ENCODE measurements at regions not wholly inside any gene's neighbourhood (a gene's known extent, or its start where the extent isn't known, plus 50 kb on each side); places are given as distances from the start of the nearest gene placed in this dataset.

DNA sequence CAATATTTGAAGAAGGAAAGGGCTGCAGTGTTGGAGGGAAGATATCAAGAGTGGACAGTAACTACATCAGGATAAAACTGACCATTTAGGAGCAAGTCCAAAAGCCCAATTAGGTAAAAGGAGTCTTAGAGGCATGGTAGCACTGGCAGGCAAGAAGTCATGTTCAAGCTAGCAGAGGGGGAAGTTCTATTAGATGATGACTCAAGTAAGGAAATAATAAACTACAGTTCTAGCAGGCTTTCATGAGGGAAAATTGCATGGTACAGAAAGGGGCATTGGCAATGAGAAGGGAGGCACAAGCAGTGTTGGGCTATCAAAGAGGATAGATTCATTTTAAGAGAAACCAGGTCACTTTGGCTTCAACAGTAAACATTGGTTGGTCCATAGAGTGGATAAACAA, 156.1 kb upstream of the PTPRK start:
- H3K9me3 ChIP-seq: no peaks in the 10 kb centered on the region
- intact Hi-C loops (cut with DNase I; ENCODE audit: low total_unique reads): no loop called here
- TF ChIP-seq, protein P1, sequence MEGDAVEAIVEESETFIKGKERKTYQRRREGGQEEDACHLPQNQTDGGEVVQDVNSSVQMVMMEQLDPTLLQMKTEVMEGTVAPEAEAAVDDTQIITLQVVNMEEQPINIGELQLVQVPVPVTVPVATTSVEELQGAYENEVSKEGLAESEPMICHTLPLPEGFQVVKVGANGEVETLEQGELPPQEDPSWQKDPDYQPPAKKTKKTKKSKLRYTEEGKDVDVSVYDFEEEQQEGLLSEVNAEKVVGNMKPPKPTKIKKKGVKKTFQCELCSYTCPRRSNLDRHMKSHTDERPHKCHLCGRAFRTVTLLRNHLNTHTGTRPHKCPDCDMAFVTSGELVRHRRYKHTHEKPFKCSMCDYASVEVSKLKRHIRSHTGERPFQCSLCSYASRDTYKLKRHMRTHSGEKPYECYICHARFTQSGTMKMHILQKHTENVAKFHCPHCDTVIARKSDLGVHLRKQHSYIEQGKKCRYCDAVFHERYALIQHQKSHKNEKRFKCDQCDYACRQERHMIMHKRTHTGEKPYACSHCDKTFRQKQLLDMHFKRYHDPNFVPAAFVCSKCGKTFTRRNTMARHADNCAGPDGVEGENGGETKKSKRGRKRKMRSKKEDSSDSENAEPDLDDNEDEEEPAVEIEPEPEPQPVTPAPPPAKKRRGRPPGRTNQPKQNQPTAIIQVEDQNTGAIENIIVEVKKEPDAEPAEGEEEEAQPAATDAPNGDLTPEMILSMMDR (IDR thresholded peaks at IDR 0.05 in 8 of 11, conservative IDR thresholded peaks at IDR 0.05 in 3 of 11): no peak
- TF ChIP-seq POLR2AphosphoS5 (IDR thresholded peaks at IDR 0.05) (no peak), POLR2A (IDR thresholded peaks at IDR 0.05) (no peak)
- H3K27me3 ChIP-seq (replicated peaks in 1 of 7): no peaks in the 10 kb centered on the region
- no peak for DNase-seq
- H3K36me3 ChIP-seq: no peaks in the 10 kb centered on the region
- H3K4me1 ChIP-seq: no peaks in the 10 kb centered on the region
- no peak overlapping the region for H3K27ac ChIP-seq
- H3K4me3 ChIP-seq: no peak overlapping the region

DNA sequence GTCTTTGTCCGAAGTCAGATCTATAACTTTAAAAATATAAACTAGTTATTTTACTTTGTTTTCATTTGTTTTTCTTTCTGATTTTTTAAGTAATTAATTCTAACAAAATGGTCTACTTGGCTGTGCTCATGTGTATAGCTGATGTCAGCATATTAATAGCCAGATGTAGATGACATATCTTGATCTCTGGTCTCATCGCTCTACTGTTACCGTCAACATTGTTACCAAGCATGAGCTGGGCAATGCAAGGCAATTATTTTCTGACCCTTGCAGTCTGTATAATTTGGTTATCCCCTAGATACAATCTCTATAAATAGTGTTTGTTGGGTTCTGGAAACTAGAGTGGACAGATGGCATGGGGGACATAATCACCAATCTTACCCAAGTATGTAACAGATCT, 151.6 kb upstream of the PTPRK start:
- no peak for DNase-seq
- no peaks in the 10 kb centered on the region for H3K4me1 ChIP-seq
- intact Hi-C loops (cut with DNase I; ENCODE audit: low total_unique reads): no loop called here
- H3K9me3 ChIP-seq: no peaks in the 10 kb centered on the region
- H3K27me3 ChIP-seq (replicated peaks in 1 of 7): no peaks in the 10 kb centered on the region
- no peak overlapping the region for H3K4me3 ChIP-seq
- no peaks in the 10 kb centered on the region for H3K36me3 ChIP-seq
- 76 to 93% (median 90%) methylated on average over 3 of the region's 3 CpGs for WGBS, 5 donors
- TF ChIP-seq POLR2A (IDR thresholded peaks at IDR 0.05) (no peak), POLR2AphosphoS5 (IDR thresholded peaks at IDR 0.05) (no peak)
- TF ChIP-seq, protein P1 (IDR thresholded peaks at IDR 0.05 in 8 of 11, conservative IDR thresholded peaks at IDR 0.05 in 3 of 11): no peak
- H3K27ac ChIP-seq: no peak overlapping the region

DNA sequence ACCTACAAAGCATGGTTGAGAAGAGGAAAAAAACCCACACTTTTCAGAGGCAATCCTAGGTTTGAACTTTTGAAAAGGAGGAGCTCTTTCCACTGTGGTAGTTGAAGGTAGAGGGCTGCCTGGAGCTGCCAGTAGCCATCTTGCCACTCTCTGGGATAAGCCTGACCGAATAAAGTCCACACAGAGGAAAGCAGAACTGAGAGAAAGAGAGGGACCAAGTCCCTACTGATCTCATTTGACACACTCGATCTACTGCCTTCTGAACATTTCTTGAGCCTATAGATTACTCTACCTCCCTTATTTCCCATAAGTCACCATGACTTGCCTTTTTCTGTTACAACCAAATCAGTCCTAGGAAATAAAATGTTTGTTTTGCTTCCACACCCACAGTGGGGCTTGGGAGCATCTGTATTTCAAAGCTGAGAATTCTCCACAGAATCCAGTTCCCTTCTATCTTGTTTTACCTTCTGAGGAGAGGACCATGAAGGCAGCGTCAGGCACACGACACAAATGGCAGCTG, 147.0 kb upstream of the PTPRK start:
- TF ChIP-seq, protein P1 (IDR thresholded peaks at IDR 0.05 in 8 of 11, conservative IDR thresholded peaks at IDR 0.05 in 3 of 11): no peak
- TF ChIP-seq POLR2A (IDR thresholded peaks at IDR 0.05): no peak
- no peak for TF ChIP-seq POLR2AphosphoS5 (IDR thresholded peaks at IDR 0.05)
- H3K27me3 ChIP-seq (replicated peaks in 1 of 7): no peaks in the 10 kb centered on the region
- no peaks in the 10 kb centered on the region for H3K36me3 ChIP-seq
- intact Hi-C loops (cut with DNase I; ENCODE audit: low total_unique reads): no loop called here
- no peak overlapping the region for H3K4me3 ChIP-seq
- H3K9me3 ChIP-seq: no peaks in the 10 kb centered on the region
- H3K27ac ChIP-seq: no peak overlapping the region
- DNase-seq: no peak
- H3K4me1 ChIP-seq: no peaks in the 10 kb centered on the region
- WGBS, 5 donors: 75 to 88% (median 81%) methylated on average over 4 of the region's 4 CpGs

DNA sequence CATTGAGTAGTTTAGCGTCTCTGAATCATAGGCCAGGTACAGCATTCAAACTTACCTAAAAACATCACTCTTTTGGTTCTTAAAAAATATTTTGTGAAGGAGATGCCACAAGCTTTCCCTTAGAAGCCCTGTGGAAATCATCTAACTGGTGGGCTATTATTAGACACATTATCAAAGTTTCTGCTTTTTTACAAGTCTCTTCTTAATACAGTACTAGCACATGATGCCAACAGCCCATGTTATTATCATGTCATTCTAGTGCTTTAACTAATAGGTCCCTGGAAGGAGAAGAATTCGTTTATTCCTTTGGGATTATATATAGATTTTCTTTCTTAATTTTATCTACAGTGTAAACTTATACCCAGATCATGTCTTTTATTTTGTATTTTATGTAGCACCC, 146.0 kb upstream of the PTPRK start:
- no peaks in the 10 kb centered on the region for H3K27me3 ChIP-seq (replicated peaks in 1 of 7)
- no peak for TF ChIP-seq POLR2A (IDR thresholded peaks at IDR 0.05)
- TF ChIP-seq, protein P1 (IDR thresholded peaks at IDR 0.05 in 8 of 11, conservative IDR thresholded peaks at IDR 0.05 in 3 of 11): no peak
- no peak for TF ChIP-seq POLR2AphosphoS5 (IDR thresholded peaks at IDR 0.05)
- 53 to 76% (median 64%) methylated on average over 2 of the region's 2 CpGs for WGBS, 5 donors
- no peak for DNase-seq
- H3K9me3 ChIP-seq: no peaks in the 10 kb centered on the region
- no peaks in the 10 kb centered on the region for H3K4me1 ChIP-seq
- intact Hi-C loops (cut with DNase I; ENCODE audit: low total_unique reads): no loop called here
- H3K36me3 ChIP-seq: no peaks in the 10 kb centered on the region
- no peak overlapping the region for H3K27ac ChIP-seq
- H3K4me3 ChIP-seq: no peak overlapping the region
